GM12878 (cell line): ENCODE measurements at regions not wholly inside any gene's neighbourhood (a gene's known extent, or its start where the extent isn't known, plus 50 kb on each side); places are given as distances from the start of the nearest gene placed in this dataset.

ENCODE experiments used
- ATAC-seq: fragments of 200-7000 bp; cut with Tn5 transposase; 3 replicates; pipeline ENCODE4 v1.9.1; 2020; ENCODE audit warnings: mild to moderate bottlenecking, moderate library complexity
- BruUV-seq: library from RNA; stranded (reverse); fragments of 400-500 nt; replicated peaks from 2 replicates; lab custom pipeline; 2021; lab: Mats Ljungman, UMichigan
- CTCF ChIA-PET: fragments of 300-600 bp; sonication (Branson Sonifier 250); formaldehyde crosslinking; extraction: SDS; loops from one replicate; lab custom pipeline; 2021; ENCODE audit warnings: inconsistent platforms; lab: Yijun Ruan, JAX
- POLR2A ChIA-PET: fragments of 350-600 bp; formaldehyde crosslinking; extraction: SDS; loops from one replicate; lab custom pipeline; 2021; ENCODE audit warnings: inconsistent platforms; lab: Charles Lee
- RAD21 ChIA-PET: fragments of 300-600 bp; sonication (Branson Sonifier 250); formaldehyde crosslinking; loops from one replicate; lab custom pipeline; 2023; ENCODE audit warnings: antibody characterized with exemption; ENCODE audit not compliant: unreplicated experiment; lab: Charles Lee
- SMC1A ChIA-PET: fragments of 300-600 bp; sonication (Branson Sonifier 250); formaldehyde crosslinking; loops from one replicate; lab custom pipeline; 2023; ENCODE audit not compliant: unreplicated experiment, uncharacterized antibody; lab: Charles Lee
- DNase-seq: peaks from one replicate; pipeline ENCODE4 v3.0.0-alpha.2; 2011; ENCODE audit warnings: low read depth, low spot score
- FAIRE-seq: peaks from 3 replicates; lab custom pipeline; 2011; peaks lifted over from hg19 to GRCh38; lab: Jason Lieb, UNC
- H2AFZ ChIP-seq: 2 replicates; pipeline ENCODE4 v1.6.0; 2011; ENCODE audit warnings: low read depth, low read length, control low read depth; ENCODE audit not compliant: control insufficient read depth
- H3K27ac ChIP-seq: 2 replicates; pipeline ENCODE4 v1.5.1; 2011; ENCODE audit warnings: control low read depth; ENCODE audit not compliant: control insufficient read depth, insufficient read depth
- H3K27me3 ChIP-seq, 2 experiments: replicated peaks in 1 of 2; 2 replicates each; pipeline versions ENCODE4 v1.6.0 to v1.6.1; 2011; ENCODE audit warnings: low read length in 1 of 2; ENCODE audit not compliant: control insufficient read depth in 2 of 2, insufficient read depth in 2 of 2
- H3K36me3 ChIP-seq, 2 experiments: 2 replicates each; pipeline ENCODE4 v1.5.1; 2011; ENCODE audit warnings: low read length in 1 of 2; ENCODE audit not compliant: control insufficient read depth in 2 of 2, insufficient read depth in 2 of 2
- H3K4me1 ChIP-seq: 2 replicates; pipeline ENCODE4 v1.6.1; 2011; ENCODE audit warnings: mild to moderate bottlenecking, low read length, moderate library complexity, mixed read lengths; ENCODE audit not compliant: control insufficient read depth, insufficient read depth
- H3K4me2 ChIP-seq: 2 replicates; pipeline ENCODE4 v1.6.0; 2011; ENCODE audit warnings: control low read depth; ENCODE audit not compliant: control insufficient read depth, insufficient read depth
- H3K4me3 ChIP-seq: fragments of 200-600 bp; sonication (generic); 2 replicates; pipeline ENCODE4 v1.5.1; 2016
- H3K79me2 ChIP-seq: 2 replicates; pipeline ENCODE4 v1.6.0; 2011; ENCODE audit warnings: low read length; ENCODE audit not compliant: control insufficient read depth, insufficient read depth
- H3K9ac ChIP-seq: 2 replicates; pipeline ENCODE4 v1.8.0; 2011; ENCODE audit warnings: low read length, control low read depth, mixed read lengths; ENCODE audit not compliant: control insufficient read depth, insufficient read depth
- H3K9me3 ChIP-seq: replicated peaks from 3 replicates; pipeline ENCODE4 v1.5.1; 2011; ENCODE audit warnings: mild to moderate bottlenecking, low read length; ENCODE audit not compliant: control insufficient read depth, insufficient read depth
- H4K20me1 ChIP-seq: 2 replicates; pipeline ENCODE4 v1.6.0; 2011; ENCODE audit not compliant: control insufficient read depth, insufficient read depth
- ASH2L ChIP-seq: fragments of 300-600, 200-600 bp; sonication (generic); IDR thresholded peaks from 2 replicates; pipeline ENCODE4 v1.6.1; 2017; ENCODE audit warnings: low read depth, mild to moderate bottlenecking, borderline replicate concordance
- ATF7 ChIP-seq: fragments of 450-650 bp; IDR thresholded peaks from 2 replicates; pipeline ENCODE4 v1.6.1; 2016; ENCODE audit warnings: low read depth, mild to moderate bottlenecking
- BHLHE40 ChIP-seq, 2 experiments: fragments of 450-650 bp in 1 of 2; IDR thresholded peaks; 2 replicates each; pipeline ENCODE4 v1.6.1; 2011 to 2017; ENCODE audit warnings: low read depth in 2 of 2, borderline replicate concordance in 1 of 2, improper control_type of control experiment in 1 of 2, low read length in 1 of 2, mild to moderate bottlenecking in 1 of 2
- CBFB ChIP-seq: IDR thresholded peaks from 2 replicates; pipeline ENCODE4 v1.6.1; 2016; ENCODE audit warnings: antibody characterized with exemption, low read depth
- IKZF2 ChIP-seq, 2 experiments: fragments of 450-650 bp; IDR thresholded peaks; 2 replicates each; pipeline ENCODE4 v1.6.1; 2017; ENCODE audit warnings: mild to moderate bottlenecking in 2 of 2, moderate library complexity in 2 of 2
- NR2C1 ChIP-seq: fragments of 450-650 bp; IDR thresholded peaks from 2 replicates; pipeline ENCODE4 v1.6.1; 2017; ENCODE audit warnings: antibody characterized with exemption, mild to moderate bottlenecking, moderate library complexity
- PBX3 ChIP-seq: IDR thresholded peaks from 2 replicates; pipeline ENCODE4 v1.6.1; 2011; ENCODE audit warnings: mild to moderate bottlenecking, low read depth, low read length, moderate library complexity; ENCODE audit not compliant: insufficient replicate concordance
- POLR2A ChIP-seq: IDR thresholded peaks from 2 replicates; pipeline ENCODE4 v1.6.1; 2011; ENCODE audit warnings: low read depth, mild to moderate bottlenecking, low read length
- RAD51 ChIP-seq: fragments of 450-650 bp; IDR thresholded peaks from 2 replicates; pipeline ENCODE4 v1.6.1; 2016; ENCODE audit warnings: moderate library complexity, mild to moderate bottlenecking, inconsistent platforms
- RUNX3 ChIP-seq: IDR thresholded peaks from 2 replicates; pipeline ENCODE4 v1.6.1; 2012; ENCODE audit warnings: low read length, inconsistent platforms
- SMAD5 ChIP-seq: IDR thresholded peaks from 2 replicates; pipeline ENCODE4 v1.6.1; 2016; ENCODE audit warnings: antibody characterized with exemption, low read depth
- SREBF2 ChIP-seq: IDR thresholded peaks from 2 replicates; pipeline ENCODE4 v1.6.1; 2012; ENCODE audit warnings: mild to moderate bottlenecking, low read length
- SRF ChIP-seq, 2 experiments: IDR thresholded peaks; 2 replicates each; pipeline ENCODE4 v1.6.1; 2011; ENCODE audit warnings: low read depth in 2 of 2, low read length in 2 of 2, mild to moderate bottlenecking in 1 of 2, moderate library complexity in 1 of 2
- STAT1 ChIP-seq: fragments of 450-650 bp; conservative IDR thresholded peaks from 2 replicates; pipeline ENCODE4 v1.6.1; 2014; ENCODE audit warnings: antibody characterized with exemption, mild to moderate bottlenecking
- TCF12 ChIP-seq: IDR thresholded peaks from 2 replicates; pipeline ENCODE4 v1.6.1; 2011; ENCODE audit warnings: low read depth, mild to moderate bottlenecking, low read length
- ZZZ3 ChIP-seq: IDR thresholded peaks from 2 replicates; pipeline ENCODE4 v1.6.1; 2011; ENCODE audit warnings: low read depth; ENCODE audit not compliant: control insufficient read depth, insufficient read length
- WGBS: methylation state at CpG from one replicate; pipeline ENCODE4 v1.1.6; 2016; ENCODE audit warnings: low lambda C conversion rate; ENCODE audit not compliant: insufficient replicate concordance, insufficient coverage; ENCODE audit errors: missing lambda C conversion rate; 5-methylcytosine and 5-hydroxymethylcytosine counted together
- in situ Hi-C: fragments of 300-500 bp; cut with MboI; formaldehyde crosslinking; loops from 9 replicates; pipeline ENCODE4 v1.14.3; 2018; ENCODE audit warnings: mixed read lengths
- intact Hi-C: fragments of 100-400 bp; cut with micrococcal nuclease; formaldehyde crosslinking; loops from one replicate; pipeline ENCODE4 v1.14.2; 2022; ENCODE audit not compliant: unreplicated experiment
- TF ChIP-seq, protein P1 (sequence below): IDR thresholded peaks from 2 replicates; pipeline ENCODE4 v1.6.1; 2012; ENCODE audit warnings: mild to moderate bottlenecking, low read depth, low read length
- TF ChIP-seq, protein P2 (sequence below): IDR thresholded peaks from 2 replicates; pipeline ENCODE4 v1.6.1; 2012; ENCODE audit warnings: low read length, inconsistent platforms
- TF ChIP-seq, protein P3 (sequence below): fragments of 450-650 bp; IDR thresholded peaks from 2 replicates; pipeline ENCODE4 v1.6.1; 2018; ENCODE audit warnings: borderline replicate concordance, mild to moderate bottlenecking; ENCODE audit not compliant: partially characterized antibody

GRCh38 chr9:86842573-86842972, 104.7 kb downstream of the GAS1 start:
- Histone ChIP-seq H3K4me2 (no peak overlapping the region), H3K27ac (no peak overlapping the region), H3K4me3 (no peak overlapping the region), H3K79me2 (no peaks in the 10 kb centered on the region), H3K9me3 (no peaks in the 10 kb centered on the region), H3K4me1 (no peaks in the 10 kb centered on the region), H2AFZ (no peak overlapping the region), H3K36me3 (no peaks in the 10 kb centered on the region), H4K20me1 (no peaks in the 10 kb centered on the region), H3K27me3 (peaks cover 0 to 3% of the 10 kb centered on the region in 2 experiments; a peak in 1 of 4 replicates), H3K9ac (no peak overlapping the region)
- 23% methylated on average over 6 of the region's 6 CpGs for WGBS
- FAIRE-seq (no peak), ATAC-seq (no peak), DNase-seq (no peak)
- intact Hi-C loops (no loop called here), in situ Hi-C loops (no loop called here)
- TF ChIP-seq, protein P1, sequence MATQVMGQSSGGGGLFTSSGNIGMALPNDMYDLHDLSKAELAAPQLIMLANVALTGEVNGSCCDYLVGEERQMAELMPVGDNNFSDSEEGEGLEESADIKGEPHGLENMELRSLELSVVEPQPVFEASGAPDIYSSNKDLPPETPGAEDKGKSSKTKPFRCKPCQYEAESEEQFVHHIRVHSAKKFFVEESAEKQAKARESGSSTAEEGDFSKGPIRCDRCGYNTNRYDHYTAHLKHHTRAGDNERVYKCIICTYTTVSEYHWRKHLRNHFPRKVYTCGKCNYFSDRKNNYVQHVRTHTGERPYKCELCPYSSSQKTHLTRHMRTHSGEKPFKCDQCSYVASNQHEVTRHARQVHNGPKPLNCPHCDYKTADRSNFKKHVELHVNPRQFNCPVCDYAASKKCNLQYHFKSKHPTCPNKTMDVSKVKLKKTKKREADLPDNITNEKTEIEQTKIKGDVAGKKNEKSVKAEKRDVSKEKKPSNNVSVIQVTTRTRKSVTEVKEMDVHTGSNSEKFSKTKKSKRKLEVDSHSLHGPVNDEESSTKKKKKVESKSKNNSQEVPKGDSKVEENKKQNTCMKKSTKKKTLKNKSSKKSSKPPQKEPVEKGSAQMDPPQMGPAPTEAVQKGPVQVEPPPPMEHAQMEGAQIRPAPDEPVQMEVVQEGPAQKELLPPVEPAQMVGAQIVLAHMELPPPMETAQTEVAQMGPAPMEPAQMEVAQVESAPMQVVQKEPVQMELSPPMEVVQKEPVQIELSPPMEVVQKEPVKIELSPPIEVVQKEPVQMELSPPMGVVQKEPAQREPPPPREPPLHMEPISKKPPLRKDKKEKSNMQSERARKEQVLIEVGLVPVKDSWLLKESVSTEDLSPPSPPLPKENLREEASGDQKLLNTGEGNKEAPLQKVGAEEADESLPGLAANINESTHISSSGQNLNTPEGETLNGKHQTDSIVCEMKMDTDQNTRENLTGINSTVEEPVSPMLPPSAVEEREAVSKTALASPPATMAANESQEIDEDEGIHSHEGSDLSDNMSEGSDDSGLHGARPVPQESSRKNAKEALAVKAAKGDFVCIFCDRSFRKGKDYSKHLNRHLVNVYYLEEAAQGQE, result no peak
- TF ChIP-seq IKZF2 (IDR thresholded peaks at IDR 0.05), result no peak
- no peak for TF ChIP-seq ATF7
- TF ChIP-seq, protein P2, sequence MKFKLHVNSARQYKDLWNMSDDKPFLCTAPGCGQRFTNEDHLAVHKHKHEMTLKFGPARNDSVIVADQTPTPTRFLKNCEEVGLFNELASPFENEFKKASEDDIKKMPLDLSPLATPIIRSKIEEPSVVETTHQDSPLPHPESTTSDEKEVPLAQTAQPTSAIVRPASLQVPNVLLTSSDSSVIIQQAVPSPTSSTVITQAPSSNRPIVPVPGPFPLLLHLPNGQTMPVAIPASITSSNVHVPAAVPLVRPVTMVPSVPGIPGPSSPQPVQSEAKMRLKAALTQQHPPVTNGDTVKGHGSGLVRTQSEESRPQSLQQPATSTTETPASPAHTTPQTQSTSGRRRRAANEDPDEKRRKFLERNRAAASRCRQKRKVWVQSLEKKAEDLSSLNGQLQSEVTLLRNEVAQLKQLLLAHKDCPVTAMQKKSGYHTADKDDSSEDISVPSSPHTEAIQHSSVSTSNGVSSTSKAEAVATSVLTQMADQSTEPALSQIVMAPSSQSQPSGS, result no peak
- TF ChIP-seq PBX3, result no peak
- TF ChIP-seq RAD51, result no peak
- TF ChIP-seq, protein P3, sequence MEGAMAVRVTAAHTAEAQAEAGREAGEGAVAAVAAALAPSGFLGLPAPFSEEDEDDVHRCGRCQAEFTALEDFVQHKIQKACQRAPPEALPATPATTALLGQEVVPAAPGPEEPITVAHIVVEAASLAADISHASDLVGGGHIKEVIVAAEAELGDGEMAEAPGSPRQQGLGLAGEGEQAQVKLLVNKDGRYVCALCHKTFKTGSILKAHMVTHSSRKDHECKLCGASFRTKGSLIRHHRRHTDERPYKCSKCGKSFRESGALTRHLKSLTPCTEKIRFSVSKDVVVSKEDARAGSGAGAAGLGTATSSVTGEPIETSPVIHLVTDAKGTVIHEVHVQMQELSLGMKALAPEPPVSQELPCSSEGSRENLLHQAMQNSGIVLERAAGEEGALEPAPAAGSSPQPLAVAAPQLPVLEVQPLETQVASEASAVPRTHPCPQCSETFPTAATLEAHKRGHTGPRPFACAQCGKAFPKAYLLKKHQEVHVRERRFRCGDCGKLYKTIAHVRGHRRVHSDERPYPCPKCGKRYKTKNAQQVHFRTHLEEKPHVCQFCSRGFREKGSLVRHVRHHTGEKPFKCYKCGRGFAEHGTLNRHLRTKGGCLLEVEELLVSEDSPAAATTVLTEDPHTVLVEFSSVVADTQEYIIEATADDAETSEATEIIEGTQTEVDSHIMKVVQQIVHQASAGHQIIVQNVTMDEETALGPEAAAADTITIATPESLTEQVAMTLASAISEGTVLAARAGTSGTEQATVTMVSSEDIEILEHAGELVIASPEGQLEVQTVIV, result no peak
- no peak for TF ChIP-seq ASH2L
- no peak for TF ChIP-seq SMAD5
- TF ChIP-seq POLR2A, result no peak
- no peak for TF ChIP-seq ZZZ3
- TF ChIP-seq CBFB, result no peak
- TF ChIP-seq RUNX3, result no peak
- TF ChIP-seq NR2C1, result no peak
- no peak for TF ChIP-seq STAT1
- TF ChIP-seq TCF12, result no peak
- TF ChIP-seq SRF (IDR thresholded peaks at IDR 0.05; ENCODE audit: low read depth in 2 of 2, low read length in 2 of 2), result no peak
- TF ChIP-seq SREBF2, result no peak
- TF ChIP-seq BHLHE40 (IDR thresholded peaks at IDR 0.05; ENCODE audit: borderline replicate concordance in 1 of 2, low read depth in 2 of 2, low read length in 1 of 2), result no peak
- no TSS peak for BruUV-seq
- CTCF ChIA-PET, result no interaction called here
- POLR2A ChIA-PET, result no interaction called here
- SMC1A ChIA-PET, result interaction anchor here (0.9 kb wide), 1 partner anchor 49 kb away, joined by 3 read pairs; no protein-coding TSS in a partner anchor
- RAD21 ChIA-PET, result no interaction called here
